HG03066 (cell line): ENCODE measurements at regions not wholly inside any gene's neighbourhood (a gene's known extent, or its start where the extent isn't known, plus 50 kb on each side); places are given as distances from the start of the nearest gene placed in this dataset.
"Not testable (repeated sequence)": the region's sequence is repeated elsewhere in the genome, so short reads cannot be mapped to it uniquely, and the experiment has no call there.

ENCODE experiments used
- ATAC-seq: cut with Tn5 transposase; IDR thresholded peaks from one replicate; pipeline ENCODE4 v1.9.1; 2021; ENCODE audit warnings: low read depth; ENCODE audit not compliant: unreplicated experiment

GRCh38 chr13:63291701-63292100 lies 1876.1 kb upstream of the PCDH20 start:
- no peak for ATAC-seq

- no peak for ATAC-seq
Observed at GRCh38 chr13:63288576-63288975, 1872.9 kb upstream of the PCDH20 start.

GRCh38 chr13:63287926-63288325 lies 1872.3 kb upstream of the PCDH20 start:
- no peak for ATAC-seq

- no peak for ATAC-seq
Observed at GRCh38 chr13:63285426-63285825, 1869.8 kb upstream of the PCDH20 start.

GRCh38 chr13:63279136-63279535 lies 1863.5 kb upstream of the PCDH20 start:
- no peak for ATAC-seq

- ATAC-seq = no peak
Observed at GRCh38 chr13:63274772-63275171, 1859.1 kb upstream of the PCDH20 start.

GRCh38 chr13:63249411-63250187 lies 1834.0 kb upstream of the PCDH20 start:
- no peak for ATAC-seq

GRCh38 chr13:63236667-63237396 lies 1821.2 kb upstream of the PCDH20 start:
- ATAC-seq = not testable (repeated sequence)

GRCh38 chr13:63218596-63218995 lies 1802.9 kb upstream of the PCDH20 start:
- ATAC-seq = not testable (repeated sequence)

- ATAC-seq = no peak
Observed at GRCh38 chr13:63209330-63210017, 1793.8 kb upstream of the PCDH20 start.

GRCh38 chr13:63208826-63209225 lies 1793.2 kb upstream of the PCDH20 start:
- no peak for ATAC-seq

GRCh38 chr13:63206461-63206860 lies 1790.8 kb upstream of the PCDH20 start:
- no peak for ATAC-seq

- no peak for ATAC-seq
Observed at GRCh38 chr13:63201493-63201892, 1785.8 kb upstream of the PCDH20 start.

GRCh38 chr13:63199508-63199907 lies 1783.9 kb upstream of the PCDH20 start:
- no peak for ATAC-seq

- ATAC-seq = no peak
Observed at GRCh38 chr13:63198071-63198470, 1782.4 kb upstream of the PCDH20 start.

- no peak for ATAC-seq
Observed at GRCh38 chr13:63195726-63196125, 1780.1 kb upstream of the PCDH20 start.

GRCh38 chr13:63190742-63191141 lies 1775.1 kb upstream of the PCDH20 start:
- ATAC-seq = no peak

GRCh38 chr13:63190219-63190618 lies 1774.6 kb upstream of the PCDH20 start:
- no peak for ATAC-seq

GRCh38 chr13:63189712-63190111 lies 1774.1 kb upstream of the PCDH20 start:
- no peak for ATAC-seq

GRCh38 chr13:63184693-63185092 lies 1769.0 kb upstream of the PCDH20 start:
- no peak for ATAC-seq

GRCh38 chr13:63175536-63175935 lies 1759.9 kb upstream of the PCDH20 start:
- ATAC-seq = no peak
